Trophoblast cell (in vitro differentiated cells and primary cell): ENCODE measurements at regions not wholly inside any gene's neighbourhood (a gene's known extent, or its start where the extent isn't known, plus 50 kb on each side); places are given as distances from the start of the nearest gene placed in this dataset.

Experiments used
- DNase-seq, 2 donors: peaks; one replicate each; pipeline ENCODE4 v3.0.0-alpha.2; 2016
- H2AFZ ChIP-seq: 2 replicates; pipeline ENCODE4 v1.6.1; 2013; ENCODE audit warnings: low read length, moderate library complexity, mild to moderate bottlenecking; ENCODE audit not compliant: insufficient read depth, poor library complexity
- H2AK5ac ChIP-seq: 2 replicates; pipeline ENCODE4 v1.6.1; 2013; ENCODE audit warnings: mild to moderate bottlenecking, low read length
- H2BK120ac ChIP-seq: 2 replicates; pipeline ENCODE4 v1.6.1; 2013; ENCODE audit warnings: low read length, mild to moderate bottlenecking, moderate library complexity; ENCODE audit not compliant: insufficient read depth, poor library complexity
- H2BK12ac ChIP-seq: 2 replicates; pipeline ENCODE4 v1.6.1; 2013; ENCODE audit warnings: mild to moderate bottlenecking, low read length, moderate library complexity
- H2BK5ac ChIP-seq: 2 replicates; pipeline ENCODE4 v1.6.1; 2013; ENCODE audit warnings: low read length, low read depth, moderate library complexity, mild to moderate bottlenecking; ENCODE audit not compliant: poor library complexity
- H3K14ac ChIP-seq: 2 replicates; pipeline ENCODE4 v1.6.1; 2013; ENCODE audit warnings: mild to moderate bottlenecking, low read length
- H3K18ac ChIP-seq: 2 replicates; pipeline ENCODE4 v1.6.1; 2013; ENCODE audit warnings: mild to moderate bottlenecking, low read length
- H3K23ac ChIP-seq: 2 replicates; pipeline ENCODE4 v1.6.1; 2013; ENCODE audit warnings: low read length
- H3K27ac ChIP-seq: 2 replicates; pipeline ENCODE4 v1.5.1; 2013; ENCODE audit warnings: low read depth, mild to moderate bottlenecking, inconsistent platforms, low read length, moderate library complexity
- H3K27me3 ChIP-seq: 2 replicates; pipeline ENCODE4 v1.6.1; 2013; ENCODE audit warnings: inconsistent platforms, mild to moderate bottlenecking, low read length, moderate library complexity; ENCODE audit not compliant: insufficient read depth
- H3K36me3 ChIP-seq, 2 experiments: 1 replicate in 1 of 2; 2 replicates in 1 of 2; pipeline ENCODE4 v1.6.1; 2013; ENCODE audit warnings: low read length in 2 of 2, mild to moderate bottlenecking in 2 of 2, moderate library complexity in 1 of 2; ENCODE audit not compliant: insufficient read depth in 2 of 2, control insufficient read depth in 1 of 2
- H3K4ac ChIP-seq: 2 replicates; pipeline ENCODE4 v1.6.1; 2013; ENCODE audit warnings: low read depth, mild to moderate bottlenecking, low read length, moderate library complexity
- H3K4me1 ChIP-seq, 2 experiments: 1 replicate in 1 of 2; 2 replicates in 1 of 2; pipeline ENCODE4 v1.6.1; 2013; ENCODE audit warnings: low read length in 2 of 2, mild to moderate bottlenecking in 2 of 2, moderate library complexity in 1 of 2; ENCODE audit not compliant: insufficient read depth in 2 of 2, control insufficient read depth in 1 of 2
- H3K4me2 ChIP-seq: 2 replicates; pipeline ENCODE4 v1.6.1; 2013; ENCODE audit warnings: inconsistent platforms, mild to moderate bottlenecking, low read length, moderate library complexity
- H3K4me3 ChIP-seq: 2 replicates; pipeline ENCODE4 v1.5.1; 2013; ENCODE audit warnings: mild to moderate bottlenecking, low read depth, low read length, inconsistent platforms
- H3K79me1 ChIP-seq: one replicate; pipeline ENCODE4 v1.6.1; 2013; ENCODE audit warnings: low read length
- H3K79me2 ChIP-seq: 2 replicates; pipeline ENCODE4 v1.6.1; 2013; ENCODE audit warnings: low read length, mild to moderate bottlenecking; ENCODE audit not compliant: control insufficient read depth, insufficient read depth, poor library complexity
- H3K9ac ChIP-seq: 2 replicates; pipeline ENCODE4 v1.6.1; 2013; ENCODE audit warnings: mild to moderate bottlenecking, low read length
- H3K9me3 ChIP-seq: 2 replicates; pipeline ENCODE4 v1.6.1; 2013; ENCODE audit warnings: low read depth, mild to moderate bottlenecking, control low read depth, inconsistent platforms, low read length; ENCODE audit not compliant: insufficient read depth
- H4K12ac ChIP-seq: 2 replicates; pipeline ENCODE4 v1.6.1; 2013; ENCODE audit warnings: low read depth, mild to moderate bottlenecking, low read length, moderate library complexity
- H4K8ac ChIP-seq: 2 replicates; pipeline ENCODE4 v1.6.1; 2013; ENCODE audit warnings: low read depth, mild to moderate bottlenecking, low read length, moderate library complexity
- H4K91ac ChIP-seq: one replicate; pipeline ENCODE4 v1.6.1; 2013; ENCODE audit warnings: low read depth, mild to moderate bottlenecking, low read length, moderate library complexity
- WGBS: extraction: QIAGEN DNeasy Blood & Tissue Kit; methylation state at CpG from one replicate; pipeline ENCODE4 v1.1.7; 2013; ENCODE audit warnings: missing lambda C conversion rate; ENCODE audit not compliant: insufficient read length, insufficient coverage; ENCODE audit errors: extremely low coverage; 5-methylcytosine and 5-hydroxymethylcytosine counted together

DNA sequence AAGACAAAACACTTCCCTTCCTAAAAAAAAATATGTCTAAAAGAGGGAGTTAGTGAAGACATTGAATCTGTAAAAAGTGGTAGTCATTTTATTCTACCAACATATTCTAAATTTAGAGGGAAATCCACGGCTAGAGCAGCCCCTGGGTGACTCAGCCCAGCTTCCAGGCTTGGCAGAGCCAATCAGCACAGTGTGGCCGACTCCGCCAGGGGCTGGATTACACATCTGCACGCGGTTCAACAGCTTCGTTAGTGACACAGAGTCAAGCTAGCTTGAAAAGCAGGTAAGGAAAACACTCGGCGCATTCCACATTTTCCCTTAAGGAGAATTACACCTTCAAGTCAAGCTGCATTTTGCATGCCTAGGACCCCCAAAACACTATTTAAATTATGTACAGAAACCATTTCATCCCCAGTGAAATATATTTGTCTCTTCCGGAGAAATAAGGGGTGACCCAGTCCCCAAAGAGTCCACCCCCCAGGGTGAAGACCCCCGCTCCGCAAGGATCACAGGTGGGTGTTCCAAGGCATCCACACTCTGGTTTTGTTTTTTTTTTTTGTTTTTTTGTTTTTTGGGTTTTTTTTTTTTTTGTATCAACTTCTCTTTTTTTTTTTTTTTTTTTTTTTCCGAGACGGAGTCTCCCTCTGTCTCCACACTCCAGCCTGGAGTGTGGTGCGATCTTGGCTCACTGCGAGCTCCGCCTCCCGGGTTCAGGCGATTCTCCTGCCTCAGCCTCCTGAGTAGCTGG lies 58.4 kb upstream of the ARID1B start:
- no peaks in the 10 kb centered on the region for H3K79me2 ChIP-seq
- no peak overlapping the region for H4K12ac ChIP-seq
- H3K18ac ChIP-seq = no peak overlapping the region
- H3K27ac ChIP-seq = peak overlapping the region; percentile 71
- WGBS = no CpG with 5 or more reads among the region's 18 CpGs
- peak overlapping the region; percentile 77 for H4K91ac ChIP-seq
- H3K9ac ChIP-seq = no peak overlapping the region
- no peak overlapping the region for H3K4ac ChIP-seq
- H3K79me1 ChIP-seq = peaks cover 13% of the 10 kb centered on the region
- peak overlapping the region; percentile 70 for H2BK5ac ChIP-seq
- peak overlapping the region; percentile 89 for H2AFZ ChIP-seq
- H2BK12ac ChIP-seq = no peak overlapping the region
- no peak overlapping the region for H3K14ac ChIP-seq
- peaks cover 18% of the 10 kb centered on the region in 2 experiments for H3K4me1 ChIP-seq
- no peak overlapping the region for H3K4me3 ChIP-seq
- peak overlapping the region; percentile 82 for H2BK120ac ChIP-seq
- no peak overlapping the region for H4K8ac ChIP-seq
- no peaks in the 10 kb centered on the region for H3K27me3 ChIP-seq
- no peaks in the 10 kb centered on the region for H3K9me3 ChIP-seq
- H2AK5ac ChIP-seq = peak overlapping the region; percentile 85
- peak; percentile 98 to 100 for DNase-seq
- no peak overlapping the region for H3K4me2 ChIP-seq
- no peak overlapping the region for H3K23ac ChIP-seq
- H3K36me3 ChIP-seq = no peaks in the 10 kb centered on the region

DNA sequence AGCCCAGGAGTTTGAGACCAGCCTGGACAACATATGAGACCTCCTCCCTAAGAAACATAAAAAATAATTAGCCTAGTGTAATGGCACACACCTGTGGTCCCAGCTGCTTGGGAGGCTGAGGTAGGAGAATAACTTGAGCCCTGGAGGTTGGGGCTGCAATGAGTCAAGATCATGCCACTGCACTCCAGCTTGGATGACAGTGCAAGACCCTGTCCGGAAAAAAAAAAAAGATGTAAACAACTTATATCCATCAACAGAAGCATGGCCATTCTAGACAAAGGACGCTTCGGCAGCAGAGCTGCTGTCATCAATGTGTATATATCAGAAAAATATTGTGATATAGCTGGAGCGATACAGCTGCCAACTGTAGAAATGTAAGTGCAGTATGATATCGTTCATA lies 59.6 kb upstream of the ARID1B start:
- no peak overlapping the region for H3K4ac ChIP-seq
- H3K36me3 ChIP-seq = no peaks in the 10 kb centered on the region
- no peak overlapping the region for H2BK120ac ChIP-seq
- DNase-seq = no peak
- WGBS = no CpG with 5 or more reads among the region's 5 CpGs
- peaks cover 18% of the 10 kb centered on the region in 2 experiments for H3K4me1 ChIP-seq
- no peak overlapping the region for H3K23ac ChIP-seq
- no peak overlapping the region for H4K8ac ChIP-seq
- no peak overlapping the region for H3K14ac ChIP-seq
- H3K27ac ChIP-seq = no peak overlapping the region
- H3K18ac ChIP-seq = no peak overlapping the region
- no peak overlapping the region for H4K12ac ChIP-seq
- H3K4me2 ChIP-seq = no peak overlapping the region
- no peak overlapping the region for H3K9ac ChIP-seq
- H3K79me1 ChIP-seq = peaks cover 13% of the 10 kb centered on the region
- no peak overlapping the region for H2BK5ac ChIP-seq
- peak overlapping the region; percentile 42 for H4K91ac ChIP-seq
- no peaks in the 10 kb centered on the region for H3K27me3 ChIP-seq
- H2AFZ ChIP-seq = no peak overlapping the region
- H2AK5ac ChIP-seq = no peak overlapping the region
- no peaks in the 10 kb centered on the region for H3K9me3 ChIP-seq
- H2BK12ac ChIP-seq = no peak overlapping the region
- no peak overlapping the region for H3K4me3 ChIP-seq
- no peaks in the 10 kb centered on the region for H3K79me2 ChIP-seq

DNA sequence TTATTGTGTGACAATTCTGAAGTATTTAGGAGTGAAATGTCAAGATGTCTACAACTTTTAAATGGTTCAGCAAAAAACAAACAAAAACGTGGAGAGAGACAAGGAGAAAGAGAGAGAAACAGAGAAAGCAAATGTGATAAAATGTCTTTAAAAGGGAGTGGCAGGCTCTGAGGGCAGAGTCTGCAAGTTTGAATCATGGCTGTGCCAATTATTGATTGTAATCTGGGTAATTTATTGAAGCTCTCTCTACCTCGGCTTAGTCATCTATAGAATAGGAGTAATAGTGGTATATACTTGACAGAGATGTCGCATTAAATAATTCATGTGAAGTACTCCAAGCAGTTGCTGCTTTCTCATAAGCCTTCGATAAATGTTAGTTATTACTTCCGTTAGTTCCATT lies 61.3 kb upstream of the ARID1B start:
- Histone ChIP-seq H3K27ac (no peak overlapping the region), H3K4ac (no peak overlapping the region), H3K79me1 (peaks cover 8% of the 10 kb centered on the region), H2AK5ac (no peak overlapping the region), H3K4me2 (no peak overlapping the region), H3K18ac (no peak overlapping the region), H3K36me3 (no peaks in the 10 kb centered on the region), H3K4me1 (peaks cover 11% of the 10 kb centered on the region in 2 experiments), H3K9me3 (no peaks in the 10 kb centered on the region), H3K79me2 (no peaks in the 10 kb centered on the region), H2BK5ac (no peak overlapping the region), H4K8ac (no peak overlapping the region), H2BK12ac (no peak overlapping the region), H2BK120ac (no peak overlapping the region), H4K12ac (no peak overlapping the region), H3K14ac (no peak overlapping the region), H3K23ac (no peak overlapping the region), H3K27me3 (no peaks in the 10 kb centered on the region), H2AFZ (no peak overlapping the region), H3K4me3 (no peak overlapping the region), H4K91ac (no peak overlapping the region), H3K9ac (no peak overlapping the region)
- no CpG with 5 or more reads among the region's 5 CpGs for WGBS
- no peak for DNase-seq

DNA sequence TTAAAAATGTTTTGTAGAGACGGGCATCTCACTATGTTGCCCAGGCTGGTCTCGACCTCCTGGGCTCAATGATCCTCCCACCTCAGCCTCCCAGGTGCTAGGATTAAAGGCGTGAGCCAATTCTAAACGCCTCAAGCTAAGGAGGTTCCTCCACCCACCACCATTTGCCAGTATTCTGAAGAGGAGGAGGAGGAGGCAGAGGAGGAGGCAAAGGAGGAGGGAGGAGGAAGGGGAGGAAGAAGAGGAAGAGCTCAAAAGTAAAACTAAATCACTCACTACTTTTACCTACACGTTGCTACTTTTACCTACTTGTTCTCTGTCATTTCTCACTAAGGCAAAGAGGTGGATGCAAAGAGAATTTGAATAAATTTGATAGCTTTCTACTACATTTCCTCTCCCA lies 63.6 kb upstream of the ARID1B start:
- no peak overlapping the region for H2BK5ac ChIP-seq
- no peaks in the 10 kb centered on the region for H3K36me3 ChIP-seq
- WGBS = no CpG with 5 or more reads among the region's 5 CpGs
- no peak overlapping the region for H3K9ac ChIP-seq
- H3K23ac ChIP-seq = no peak overlapping the region
- H3K79me1 ChIP-seq = no peaks in the 10 kb centered on the region
- H3K4me1 ChIP-seq = no peaks in the 10 kb centered on the region
- H3K79me2 ChIP-seq = no peaks in the 10 kb centered on the region
- no peak overlapping the region for H3K18ac ChIP-seq
- H4K91ac ChIP-seq = no peak overlapping the region
- H2BK12ac ChIP-seq = no peak overlapping the region
- no peak for DNase-seq
- H3K4ac ChIP-seq = no peak overlapping the region
- no peaks in the 10 kb centered on the region for H3K9me3 ChIP-seq
- H3K14ac ChIP-seq = no peak overlapping the region
- H2BK120ac ChIP-seq = no peak overlapping the region
- no peak overlapping the region for H4K8ac ChIP-seq
- no peak overlapping the region for H2AK5ac ChIP-seq
- no peak overlapping the region for H4K12ac ChIP-seq
- no peak overlapping the region for H3K4me3 ChIP-seq
- no peak overlapping the region for H3K27ac ChIP-seq
- H2AFZ ChIP-seq = no peak overlapping the region
- H3K4me2 ChIP-seq = no peak overlapping the region
- H3K27me3 ChIP-seq = no peaks in the 10 kb centered on the region
